Activated T-helper 2 cell treated with anti-CD3 and anti-CD28 coated beads, Interferon-gamma antibody, Interleukin-2, Interleukin-4, amounts not matched to agents 10 μg/mL and 5 μg/mL and 100 μg/mL, durations not matched to agents 14 hours and 24 hours and 36 hours (primary cell): ENCODE measurements at regions not wholly inside any gene's neighbourhood (a gene's known extent, or its start where the extent isn't known, plus 50 kb on each side); places are given as distances from the start of the nearest gene placed in this dataset.
"Not testable (repeated sequence)": the region's sequence is repeated elsewhere in the genome, so short reads cannot be mapped to it uniquely, and the experiment has no call there.

Experiments
- DNase-seq: peaks from one replicate; pipeline ENCODE4 v3.0.0; 2021; ENCODE audit warnings: low spot score
- H3K27ac Mint-ChIP-seq: one replicate; pipeline ENCODE4 v1.8.0; 2021; ENCODE audit warnings: mixed read lengths
- H3K27me3 Mint-ChIP-seq: one replicate; pipeline ENCODE4 v1.8.0; 2021; ENCODE audit warnings: low read depth, mixed read lengths
- H3K36me3 Mint-ChIP-seq: one replicate; pipeline ENCODE4 v1.8.0; 2021; ENCODE audit warnings: low read depth, mixed read lengths
- H3K4me1 Mint-ChIP-seq: one replicate; pipeline ENCODE4 v1.8.0; 2021; ENCODE audit warnings: low read depth, mixed read lengths
- H3K4me3 Mint-ChIP-seq: one replicate; pipeline ENCODE4 v1.8.0; 2021; ENCODE audit warnings: low read depth, mild to moderate bottlenecking, moderate library complexity, mixed read lengths
- H3K9me3 Mint-ChIP-seq: one replicate; pipeline ENCODE4 v1.8.0; 2021; ENCODE audit warnings: mixed read lengths
- intact Hi-C: fragments of 100-400 bp; cut with micrococcal nuclease; formaldehyde crosslinking; loops from one replicate; pipeline ENCODE4 v1.15.1; 2023

- no peak for DNase-seq
- Mint-ChIP-seq H3K27me3 (no peaks in the 10 kb centered on the region), H3K4me1 (no peaks in the 10 kb centered on the region), H3K9me3 (no peaks in the 10 kb centered on the region), H3K27ac (no peak overlapping the region), H3K4me3 (no peak overlapping the region), H3K36me3 (no peaks in the 10 kb centered on the region)
- intact Hi-C loops, result no loop called here
These were observed 139.6 kb upstream of the NETO1 start for GRCh38 chr18:73007195-73007914.

GRCh38 chr18:73006331-73006730, 138.5 kb upstream of the NETO1 start:
- no peaks in the 10 kb centered on the region for H3K27me3 Mint-ChIP-seq
- no peaks in the 10 kb centered on the region for H3K9me3 Mint-ChIP-seq
- H3K4me3 Mint-ChIP-seq, result no peak overlapping the region
- no peaks in the 10 kb centered on the region for H3K36me3 Mint-ChIP-seq
- H3K4me1 Mint-ChIP-seq, result no peaks in the 10 kb centered on the region
- DNase-seq, result no peak
- intact Hi-C loops, result no loop called here
- H3K27ac Mint-ChIP-seq, result no peak overlapping the region

- Mint-ChIP-seq H3K4me1 (no peaks in the 10 kb centered on the region), H3K27me3 (no peaks in the 10 kb centered on the region), H3K27ac (no peak overlapping the region), H3K4me3 (no peak overlapping the region), H3K36me3 (no peaks in the 10 kb centered on the region), H3K9me3 (no peaks in the 10 kb centered on the region)
- intact Hi-C loops, result no loop called here
- no peak for DNase-seq
These were observed 136.5 kb upstream of the NETO1 start for GRCh38 chr18:73004260-73004659.

GRCh38 chr18:72999971-73000607, 132.3 kb upstream of the NETO1 start:
- intact Hi-C loops, result no loop called here

GRCh38 chr18:72995558-72995957, 127.8 kb upstream of the NETO1 start:
- Mint-ChIP-seq H3K4me3 (no peak overlapping the region), H3K27me3 (no peaks in the 10 kb centered on the region), H3K4me1 (no peaks in the 10 kb centered on the region), H3K36me3 (no peaks in the 10 kb centered on the region), H3K9me3 (no peaks in the 10 kb centered on the region), H3K27ac (no peak overlapping the region)
- intact Hi-C loops, result no loop called here
- DNase-seq, result no peak

More at GRCh38 chr18:72999971-73000607, 132.3 kb upstream of the NETO1 start:
- no peaks in the 10 kb centered on the region for H3K4me1 Mint-ChIP-seq
- no peaks in the 10 kb centered on the region for H3K27me3 Mint-ChIP-seq
- no peak overlapping the region for H3K27ac Mint-ChIP-seq
- no peaks in the 10 kb centered on the region for H3K36me3 Mint-ChIP-seq
- H3K4me3 Mint-ChIP-seq, result no peak overlapping the region
- no peak for DNase-seq
- H3K9me3 Mint-ChIP-seq, result no peaks in the 10 kb centered on the region

GRCh38 chr18:72993250-72993649, 125.5 kb upstream of the NETO1 start:
- Mint-ChIP-seq H3K4me1 (no peaks in the 10 kb centered on the region), H3K36me3 (no peaks in the 10 kb centered on the region), H3K27me3 (no peaks in the 10 kb centered on the region), H3K4me3 (no peak overlapping the region), H3K27ac (no peak overlapping the region), H3K9me3 (no peaks in the 10 kb centered on the region)
- DNase-seq, result no peak
- intact Hi-C loops, result no loop called here

GRCh38 chr18:72991379-72991778, 123.6 kb upstream of the NETO1 start:
- Mint-ChIP-seq H3K4me1 (no peaks in the 10 kb centered on the region), H3K4me3 (no peak overlapping the region), H3K9me3 (no peaks in the 10 kb centered on the region), H3K36me3 (no peaks in the 10 kb centered on the region), H3K27me3 (no peaks in the 10 kb centered on the region), H3K27ac (no peak overlapping the region)
- DNase-seq, result no peak
- intact Hi-C loops, result no loop called here

- H3K4me3 Mint-ChIP-seq, H3K27me3 Mint-ChIP-seq, H3K27ac Mint-ChIP-seq, H3K9me3 Mint-ChIP-seq, DNase-seq, H3K36me3 Mint-ChIP-seq, H3K4me1 Mint-ChIP-seq, intact Hi-C loops: not testable (repeated sequence)
These were observed 119.8 kb upstream of the NETO1 start for GRCh38 chr18:72987570-72987969.

GRCh38 chr18:72986103-72986502, 118.3 kb upstream of the NETO1 start:
- DNase-seq, result no peak
- Mint-ChIP-seq H3K27me3 (no peaks in the 10 kb centered on the region), H3K4me1 (no peaks in the 10 kb centered on the region), H3K27ac (no peak overlapping the region), H3K4me3 (no peak overlapping the region), H3K9me3 (peaks cover 3% of the 10 kb centered on the region), H3K36me3 (no peaks in the 10 kb centered on the region)
- intact Hi-C loops, result no loop called here

- H3K27ac Mint-ChIP-seq, result no peak overlapping the region
- no peaks in the 10 kb centered on the region for H3K27me3 Mint-ChIP-seq
- no peak for DNase-seq
- no peak overlapping the region for H3K4me3 Mint-ChIP-seq
- peaks cover 3% of the 10 kb centered on the region for H3K9me3 Mint-ChIP-seq
- no peaks in the 10 kb centered on the region for H3K36me3 Mint-ChIP-seq
- H3K4me1 Mint-ChIP-seq, result no peaks in the 10 kb centered on the region
- intact Hi-C loops, result no loop called here
These were observed 117.9 kb upstream of the NETO1 start for GRCh38 chr18:72985686-72986085.

GRCh38 chr18:72984290-72984689, 116.5 kb upstream of the NETO1 start:
- H3K27me3 Mint-ChIP-seq, result no peaks in the 10 kb centered on the region
- H3K27ac Mint-ChIP-seq, result no peak overlapping the region
- H3K4me3 Mint-ChIP-seq, result no peak overlapping the region
- intact Hi-C loops, result no loop called here
- H3K36me3 Mint-ChIP-seq, result no peaks in the 10 kb centered on the region
- peaks cover 3% of the 10 kb centered on the region for H3K9me3 Mint-ChIP-seq
- no peaks in the 10 kb centered on the region for H3K4me1 Mint-ChIP-seq
- no peak for DNase-seq

GRCh38 chr18:72973841-72974240, 106.1 kb upstream of the NETO1 start:
- Mint-ChIP-seq H3K27ac (no peak overlapping the region), H3K27me3 (no peaks in the 10 kb centered on the region), H3K4me1 (no peaks in the 10 kb centered on the region), H3K9me3 (peaks cover 14% of the 10 kb centered on the region), H3K4me3 (no peak overlapping the region), H3K36me3 (no peaks in the 10 kb centered on the region)
- intact Hi-C loops, result no loop called here
- DNase-seq, result no peak

GRCh38 chr18:72965616-72966015, 97.8 kb upstream of the NETO1 start:
- Mint-ChIP-seq H3K27ac (no peak overlapping the region), H3K4me3 (no peak overlapping the region), H3K4me1 (no peaks in the 10 kb centered on the region), H3K27me3 (no peaks in the 10 kb centered on the region), H3K36me3 (no peaks in the 10 kb centered on the region), H3K9me3 (peaks cover 18% of the 10 kb centered on the region)
- DNase-seq, result no peak
- intact Hi-C loops, result no loop called here
